Uterus (tissue), 3 donors: ENCODE measurements at regions not wholly inside any gene's neighbourhood (a gene's known extent, or its start where the extent isn't known, plus 50 kb on each side); places are given as distances from the start of the nearest gene placed in this dataset.
"Not testable (repeated sequence)": the region's sequence is repeated elsewhere in the genome, so short reads cannot be mapped to it uniquely, and the experiment has no call there.

Source experiments
- DNase-seq, 2 donors: peaks; one replicate each; pipeline ENCODE4 v3.0.0-alpha.2; 2019 to 2020
- H3K27ac ChIP-seq, 2 donors: fragments of 200-600 bp; sonication (generic); 1 replicate in 1 of 2; 2 replicates in 1 of 2; pipeline ENCODE4 v1.5.1; 2016 to 2018
- H3K27me3 ChIP-seq, 2 donors: fragments of 200-600 bp; sonication (generic); one replicate each; pipeline ENCODE4 v1.5.1; 2018 to 2019; ENCODE audit warnings: control low read depth in 1 of 2
- H3K36me3 ChIP-seq, 2 donors: fragments of 200-600 bp; sonication (generic); one replicate each; pipeline ENCODE4 v1.5.1; 2019; ENCODE audit warnings: control low read depth in 1 of 2
- H3K4me1 ChIP-seq, 2 donors: fragments of 200-600 bp; sonication (generic); one replicate each; pipeline ENCODE4 v1.5.1; 2018 to 2019; ENCODE audit warnings: control low read depth in 1 of 2
- H3K4me3 ChIP-seq, 2 donors: fragments of 200-600 bp; sonication (generic); 1 replicate in 1 of 2; 2 replicates in 1 of 2; pipeline ENCODE4 v1.5.1; 2018 to 2019; ENCODE audit warnings: mild to moderate bottlenecking in 1 of 2
- H3K9me3 ChIP-seq, 2 donors: fragments of 200-600 bp; sonication (generic); one replicate each; pipeline ENCODE4 v1.5.1; 2019; ENCODE audit warnings: control low read depth in 1 of 2
- POLR2A ChIP-seq, 2 donors: fragments of 450-650 bp; IDR thresholded peaks; one replicate each; pipeline ENCODE4 v1.6.1; 2016; ENCODE audit warnings: antibody characterized with exemption in 2 of 2, mild to moderate bottlenecking in 1 of 2, moderate library complexity in 1 of 2
- intact Hi-C: fragments of 100-400 bp; cut with DNase I; formaldehyde crosslinking; loops from one replicate; pipeline ENCODE4 v1.15.1; 2023; ENCODE audit warnings: low total_unique reads
- TF ChIP-seq, protein P1 (sequence below), 4 experiments: fragments of 200-600 bp in 2 of 4; fragments of 450-650 bp in 2 of 4; sonication (generic) in 2 of 4; IDR thresholded peaks; one replicate each; pipeline ENCODE4 v1.5.1; 2016 to 2019; ENCODE audit warnings: antibody characterized with exemption in 4 of 4, mild to moderate bottlenecking in 2 of 4, moderate library complexity in 1 of 4
- donor health status: DM: yes; HTN: yes; CAD: no.

DNA sequence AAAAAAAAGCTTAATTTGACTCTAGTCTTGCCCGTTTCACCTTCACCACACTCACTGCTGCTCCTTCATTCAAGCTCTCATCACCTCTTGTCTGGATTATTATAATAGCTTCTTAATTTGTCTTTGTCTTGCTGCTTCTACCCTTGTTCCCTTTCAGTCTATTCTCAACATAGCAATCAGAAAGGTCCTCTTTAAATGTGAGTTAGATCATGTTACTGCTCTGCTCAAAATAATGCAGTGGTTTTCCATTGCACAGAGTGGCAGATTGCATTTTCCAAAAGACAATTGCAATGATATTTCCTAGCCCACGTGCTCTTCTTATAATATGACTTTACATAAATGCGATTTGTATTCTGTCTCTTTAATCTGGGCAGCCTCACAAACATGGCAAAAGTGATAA, 174.6 kb downstream of the ALDH1A2 start:
- no peaks in the 10 kb centered on the region for H3K36me3 ChIP-seq
- H3K27me3 ChIP-seq, result no peaks in the 10 kb centered on the region
- DNase-seq, result no peak
- H3K27ac ChIP-seq, result no peak overlapping the region
- H3K4me1 ChIP-seq, result no peaks in the 10 kb centered on the region
- no peak overlapping the region for H3K4me3 ChIP-seq
- no peak for TF ChIP-seq POLR2A (IDR thresholded peaks at IDR 0.05)
- TF ChIP-seq, protein P1, sequence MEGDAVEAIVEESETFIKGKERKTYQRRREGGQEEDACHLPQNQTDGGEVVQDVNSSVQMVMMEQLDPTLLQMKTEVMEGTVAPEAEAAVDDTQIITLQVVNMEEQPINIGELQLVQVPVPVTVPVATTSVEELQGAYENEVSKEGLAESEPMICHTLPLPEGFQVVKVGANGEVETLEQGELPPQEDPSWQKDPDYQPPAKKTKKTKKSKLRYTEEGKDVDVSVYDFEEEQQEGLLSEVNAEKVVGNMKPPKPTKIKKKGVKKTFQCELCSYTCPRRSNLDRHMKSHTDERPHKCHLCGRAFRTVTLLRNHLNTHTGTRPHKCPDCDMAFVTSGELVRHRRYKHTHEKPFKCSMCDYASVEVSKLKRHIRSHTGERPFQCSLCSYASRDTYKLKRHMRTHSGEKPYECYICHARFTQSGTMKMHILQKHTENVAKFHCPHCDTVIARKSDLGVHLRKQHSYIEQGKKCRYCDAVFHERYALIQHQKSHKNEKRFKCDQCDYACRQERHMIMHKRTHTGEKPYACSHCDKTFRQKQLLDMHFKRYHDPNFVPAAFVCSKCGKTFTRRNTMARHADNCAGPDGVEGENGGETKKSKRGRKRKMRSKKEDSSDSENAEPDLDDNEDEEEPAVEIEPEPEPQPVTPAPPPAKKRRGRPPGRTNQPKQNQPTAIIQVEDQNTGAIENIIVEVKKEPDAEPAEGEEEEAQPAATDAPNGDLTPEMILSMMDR (IDR thresholded peaks at IDR 0.05), result no peak
- intact Hi-C loops, result no loop called here
- H3K9me3 ChIP-seq, result no peaks in the 10 kb centered on the region

DNA sequence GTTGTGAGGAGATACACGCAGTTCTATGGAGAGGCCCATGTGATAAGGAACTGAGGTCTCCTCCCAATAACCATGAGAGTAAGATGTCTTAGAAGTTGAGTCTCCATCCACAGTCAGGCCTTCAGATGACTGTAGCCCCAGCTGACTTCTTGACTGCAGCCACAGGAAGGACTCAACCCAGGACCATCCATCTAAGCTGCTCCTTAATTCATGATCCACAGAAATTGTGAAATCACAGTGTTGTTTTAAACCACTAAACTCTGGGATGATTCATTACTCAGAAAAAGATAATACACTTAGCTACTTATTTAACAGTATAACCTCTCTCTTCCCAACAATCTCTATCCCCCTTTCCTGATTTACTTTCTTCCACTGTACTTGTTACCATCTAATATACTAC, 173.3 kb downstream of the ALDH1A2 start:
- Histone ChIP-seq H3K4me1 (no peaks in the 10 kb centered on the region), H3K4me3 (no peak overlapping the region), H3K27me3 (no peaks in the 10 kb centered on the region), H3K27ac (no peak overlapping the region), H3K9me3 (no peaks in the 10 kb centered on the region), H3K36me3 (no peaks in the 10 kb centered on the region)
- intact Hi-C loops, result no loop called here
- TF ChIP-seq, protein P1 (IDR thresholded peaks at IDR 0.05), result no peak
- TF ChIP-seq POLR2A (IDR thresholded peaks at IDR 0.05), result no peak
- DNase-seq, result no peak

DNA sequence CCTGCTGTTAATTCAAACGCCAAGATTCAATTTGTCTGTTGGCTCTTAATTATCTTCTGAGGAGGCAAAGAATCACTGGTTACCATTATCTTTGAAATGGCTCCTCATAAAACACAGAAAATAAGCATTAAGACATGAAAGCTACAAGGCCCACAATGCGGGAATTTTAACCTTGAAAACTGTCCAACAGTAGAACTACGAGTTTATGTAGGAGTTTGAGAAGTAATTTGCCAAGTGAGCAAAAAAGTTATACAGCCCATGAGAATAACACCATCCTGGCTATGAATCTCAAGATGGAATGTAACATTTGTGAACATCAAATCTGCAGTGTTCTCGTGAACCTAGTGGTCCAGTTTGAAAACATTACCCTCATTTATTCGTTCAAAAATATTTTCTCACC, 172.5 kb downstream of the ALDH1A2 start:
- intact Hi-C loops, result no loop called here
- Histone ChIP-seq H3K4me1 (no peaks in the 10 kb centered on the region), H3K27me3 (no peaks in the 10 kb centered on the region), H3K4me3 (no peak overlapping the region), H3K9me3 (no peaks in the 10 kb centered on the region), H3K27ac (peak overlapping the region in 1 of 2 donors; percentile 3), H3K36me3 (no peaks in the 10 kb centered on the region)
- no peak for DNase-seq
- TF ChIP-seq POLR2A (IDR thresholded peaks at IDR 0.05), result no peak
- TF ChIP-seq, protein P1 (IDR thresholded peaks at IDR 0.05), result no peak

DNA sequence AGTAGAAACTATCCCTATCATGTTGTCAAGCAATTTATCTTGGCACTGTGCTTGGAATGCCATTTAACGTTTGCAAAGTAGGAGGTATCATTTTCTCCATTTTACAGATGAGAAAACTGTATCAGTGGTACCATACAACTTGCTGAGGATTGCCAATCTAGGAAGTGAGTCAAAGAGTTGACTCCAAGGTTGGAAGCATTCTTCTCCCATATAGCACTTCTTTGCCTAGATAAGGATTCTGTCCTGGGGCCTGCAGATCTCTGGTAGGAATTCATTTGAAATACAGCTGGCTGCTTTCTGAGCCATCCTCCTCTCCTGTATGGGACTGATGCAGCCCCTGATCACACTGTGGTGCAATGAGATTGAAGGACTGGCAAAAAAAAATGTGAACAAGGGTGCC, 170.2 kb downstream of the ALDH1A2 start:
- Histone ChIP-seq H3K27me3 (no peaks in the 10 kb centered on the region), H3K27ac (peak overlapping the region in 1 of 2 donors; percentile 2), H3K4me1 (no peaks in the 10 kb centered on the region), H3K9me3 (no peaks in the 10 kb centered on the region), H3K4me3 (no peak overlapping the region), H3K36me3 (no peaks in the 10 kb centered on the region)
- no peak for DNase-seq
- TF ChIP-seq, protein P1 (IDR thresholded peaks at IDR 0.05), result no peak
- no peak for TF ChIP-seq POLR2A (IDR thresholded peaks at IDR 0.05)
- intact Hi-C loops, result no loop called here

DNA sequence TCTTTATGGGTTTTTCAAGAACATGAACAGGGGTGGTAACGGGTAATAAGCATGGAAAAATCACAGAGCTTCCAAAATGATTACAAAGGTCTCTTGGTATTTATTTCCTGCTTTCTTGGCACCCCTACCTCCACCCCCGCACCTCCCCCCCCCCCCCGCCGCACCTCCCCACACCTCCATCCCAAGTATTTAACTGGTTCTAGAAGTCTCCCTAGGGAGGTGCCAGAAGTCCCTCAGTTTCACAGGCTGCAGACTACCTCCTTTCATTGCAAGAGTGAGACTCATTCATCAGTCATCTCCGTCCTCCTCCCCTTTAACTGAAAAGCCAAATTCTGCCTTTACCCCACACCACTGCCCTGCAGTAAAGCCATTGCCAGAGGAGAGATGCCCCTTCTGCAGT, 169.4 kb downstream of the ALDH1A2 start:
- H3K4me3 ChIP-seq, result no peak overlapping the region
- H3K4me1 ChIP-seq, result no peaks in the 10 kb centered on the region
- H3K27me3 ChIP-seq, result no peaks in the 10 kb centered on the region
- peak overlapping the region; percentile 25 to 32 for H3K27ac ChIP-seq
- no peaks in the 10 kb centered on the region for H3K9me3 ChIP-seq
- TF ChIP-seq, protein P1 (IDR thresholded peaks at IDR 0.05), result no peak
- TF ChIP-seq POLR2A (IDR thresholded peaks at IDR 0.05), result no peak
- DNase-seq, result no peak
- H3K36me3 ChIP-seq, result no peaks in the 10 kb centered on the region
- intact Hi-C loops, result no loop called here

DNA sequence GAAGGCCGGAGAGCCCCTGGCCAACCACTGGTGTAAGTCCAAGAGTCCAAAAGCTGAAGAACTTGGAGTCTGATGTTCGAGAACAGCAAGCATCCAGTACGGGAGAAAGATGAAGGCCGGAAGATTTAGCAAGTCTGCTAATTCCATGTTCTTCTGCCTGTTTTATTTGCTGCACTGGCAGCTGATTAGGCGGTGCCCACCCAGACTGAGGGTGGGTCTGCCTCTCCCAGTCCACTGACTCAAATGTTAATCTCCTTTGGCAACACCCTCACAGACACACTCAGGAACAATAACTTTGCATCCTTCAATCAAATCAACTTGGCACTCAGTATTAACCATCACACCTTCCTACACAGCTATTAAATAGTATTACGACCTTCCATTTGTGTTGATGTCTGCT, 168.6 kb downstream of the ALDH1A2 start:
- H3K27ac ChIP-seq, H3K4me3 ChIP-seq, DNase-seq, intact Hi-C loops, H3K9me3 ChIP-seq, H3K4me1 ChIP-seq, H3K36me3 ChIP-seq, H3K27me3 ChIP-seq: not testable (repeated sequence)
